MM.1S (cell line): ENCODE measurements at regions not wholly inside any gene's neighbourhood (a gene's known extent, or its start where the extent isn't known, plus 50 kb on each side); places are given as distances from the start of the nearest gene placed in this dataset.

Experiments used
- CTCF ChIP-seq: fragments of 300-600 bp; sonication (generic); IDR thresholded peaks from 2 replicates; pipeline ENCODE4 v1.5.1; 2016; ENCODE audit warnings: antibody characterized with exemption, low read length, mixed read lengths
- EZH2 ChIP-seq: fragments of 300-600 bp; sonication (generic); optimal IDR thresholded peaks from 2 replicates; pipeline ENCODE3; 2017; ENCODE audit warnings: low read depth, mild to moderate bottlenecking, antibody characterized with exemption, low read length, mixed read lengths
- EZH2phosphoT487 ChIP-seq: fragments of 300-600 bp; sonication (generic); IDR thresholded peaks from 2 replicates; pipeline ENCODE4 v1.6.1; 2018; ENCODE audit warnings: antibody characterized with exemption, low read length

GRCh38 chr16:85261204-85261603, 148.9 kb upstream of the CIBAR2 start:
- TF ChIP-seq CTCF (no peak), EZH2 (no peak), EZH2phosphoT487 (no peak)
